Hepatocyte (in vitro differentiated cells): ENCODE measurements at regions not wholly inside any gene's neighbourhood (a gene's known extent, or its start where the extent isn't known, plus 50 kb on each side); places are given as distances from the start of the nearest gene placed in this dataset.

Experiments
- EZH2 ChIP-seq: fragments of 200-600 bp; sonication (generic); IDR thresholded peaks from 2 replicates; pipeline ENCODE4 v1.6.1; 2016; ENCODE audit warnings: antibody characterized with exemption, mild to moderate bottlenecking, borderline replicate concordance
- EZH2phosphoT487 ChIP-seq: fragments of 200-600 bp; sonication (generic); IDR thresholded peaks from one replicate; pipeline ENCODE4 v1.6.1; 2018; ENCODE audit warnings: antibody characterized with exemption, mild to moderate bottlenecking, low read depth, moderate library complexity; ENCODE audit not compliant: unreplicated experiment, severe bottlenecking
- TF ChIP-seq, protein P1 (sequence below): fragments of 200-600 bp; sonication (generic); IDR thresholded peaks from 2 replicates; pipeline ENCODE4 v1.5.1; 2016; ENCODE audit warnings: antibody characterized with exemption, mild to moderate bottlenecking; ENCODE audit not compliant: poor library complexity

DNA sequence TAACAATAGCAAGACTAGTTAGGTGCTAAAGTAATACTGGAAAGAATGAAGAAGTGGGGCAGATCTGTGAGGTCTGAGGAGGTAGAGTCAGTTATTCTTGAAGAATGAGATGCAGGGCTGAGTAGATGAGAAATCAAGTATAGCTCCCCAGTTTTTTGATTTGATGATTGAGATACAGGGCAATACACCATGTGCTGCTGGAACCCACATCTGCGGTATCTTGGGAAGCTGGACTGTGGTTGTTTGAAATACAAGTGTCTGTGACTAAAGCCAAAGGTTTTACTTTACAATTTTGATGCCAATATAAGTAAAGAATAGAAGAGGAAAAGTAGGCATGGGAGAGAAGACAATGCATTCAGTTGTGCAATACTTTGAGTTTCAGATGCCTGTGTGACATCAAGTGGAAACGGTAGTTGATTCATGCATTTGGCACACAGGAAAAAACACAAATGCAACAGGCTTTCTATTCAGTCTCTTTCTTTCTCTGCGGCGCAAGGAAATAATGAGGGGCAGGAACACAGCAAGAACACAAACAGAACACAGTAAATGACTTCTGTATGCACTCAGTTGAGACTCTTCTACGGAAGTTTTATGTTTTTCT, 190.2 kb upstream of the SLC38A2 start:
- TF ChIP-seq, protein P1, sequence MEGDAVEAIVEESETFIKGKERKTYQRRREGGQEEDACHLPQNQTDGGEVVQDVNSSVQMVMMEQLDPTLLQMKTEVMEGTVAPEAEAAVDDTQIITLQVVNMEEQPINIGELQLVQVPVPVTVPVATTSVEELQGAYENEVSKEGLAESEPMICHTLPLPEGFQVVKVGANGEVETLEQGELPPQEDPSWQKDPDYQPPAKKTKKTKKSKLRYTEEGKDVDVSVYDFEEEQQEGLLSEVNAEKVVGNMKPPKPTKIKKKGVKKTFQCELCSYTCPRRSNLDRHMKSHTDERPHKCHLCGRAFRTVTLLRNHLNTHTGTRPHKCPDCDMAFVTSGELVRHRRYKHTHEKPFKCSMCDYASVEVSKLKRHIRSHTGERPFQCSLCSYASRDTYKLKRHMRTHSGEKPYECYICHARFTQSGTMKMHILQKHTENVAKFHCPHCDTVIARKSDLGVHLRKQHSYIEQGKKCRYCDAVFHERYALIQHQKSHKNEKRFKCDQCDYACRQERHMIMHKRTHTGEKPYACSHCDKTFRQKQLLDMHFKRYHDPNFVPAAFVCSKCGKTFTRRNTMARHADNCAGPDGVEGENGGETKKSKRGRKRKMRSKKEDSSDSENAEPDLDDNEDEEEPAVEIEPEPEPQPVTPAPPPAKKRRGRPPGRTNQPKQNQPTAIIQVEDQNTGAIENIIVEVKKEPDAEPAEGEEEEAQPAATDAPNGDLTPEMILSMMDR: no peak
- TF ChIP-seq EZH2 (no peak), EZH2phosphoT487 (no peak)
